NCI-H2029 (cell line): ENCODE measurements at regions not wholly inside any gene's neighbourhood (a gene's known extent, or its start where the extent isn't known, plus 50 kb on each side); places are given as distances from the start of the nearest gene placed in this dataset.
"Not testable (repeated sequence)": the region's sequence is repeated elsewhere in the genome, so short reads cannot be mapped to it uniquely, and the experiment has no call there.

ENCODE experiments used
- DNase-seq: peaks from one replicate; lab custom pipeline; 2025; lab: John Stamatoyannopoulos, UW

DNA sequence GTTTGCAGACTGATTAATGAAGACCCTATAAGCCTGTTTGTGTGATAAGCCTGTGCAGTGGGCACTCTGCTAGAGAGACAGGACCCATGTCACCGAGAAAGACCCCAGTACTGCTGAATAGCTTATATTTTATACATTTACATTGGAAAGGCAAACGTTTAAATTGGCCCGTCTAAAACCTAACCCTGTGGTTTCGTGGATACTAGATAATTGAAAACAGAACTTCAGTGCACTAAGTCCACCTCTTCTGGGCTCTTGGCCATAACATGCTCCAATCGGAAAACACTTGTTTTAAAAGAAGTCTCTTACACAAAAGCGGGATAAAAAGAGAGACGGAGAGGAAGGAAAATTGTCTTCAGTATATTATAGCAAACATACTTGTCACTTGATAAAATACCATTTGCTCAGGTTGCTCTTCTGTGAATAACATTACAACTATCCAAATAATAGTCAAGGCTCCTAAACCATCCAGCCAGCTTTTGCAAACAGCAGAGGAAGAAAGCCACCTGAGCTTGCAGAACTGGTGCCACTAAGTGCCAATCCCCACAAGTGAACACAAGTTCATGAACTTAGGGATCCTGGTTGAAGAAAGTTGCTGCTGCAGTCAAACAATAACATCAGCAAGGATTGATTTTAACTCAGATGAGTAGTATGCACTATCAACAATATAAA lies 218.4 kb upstream of the FN1 start:
- no peak for DNase-seq

DNA sequence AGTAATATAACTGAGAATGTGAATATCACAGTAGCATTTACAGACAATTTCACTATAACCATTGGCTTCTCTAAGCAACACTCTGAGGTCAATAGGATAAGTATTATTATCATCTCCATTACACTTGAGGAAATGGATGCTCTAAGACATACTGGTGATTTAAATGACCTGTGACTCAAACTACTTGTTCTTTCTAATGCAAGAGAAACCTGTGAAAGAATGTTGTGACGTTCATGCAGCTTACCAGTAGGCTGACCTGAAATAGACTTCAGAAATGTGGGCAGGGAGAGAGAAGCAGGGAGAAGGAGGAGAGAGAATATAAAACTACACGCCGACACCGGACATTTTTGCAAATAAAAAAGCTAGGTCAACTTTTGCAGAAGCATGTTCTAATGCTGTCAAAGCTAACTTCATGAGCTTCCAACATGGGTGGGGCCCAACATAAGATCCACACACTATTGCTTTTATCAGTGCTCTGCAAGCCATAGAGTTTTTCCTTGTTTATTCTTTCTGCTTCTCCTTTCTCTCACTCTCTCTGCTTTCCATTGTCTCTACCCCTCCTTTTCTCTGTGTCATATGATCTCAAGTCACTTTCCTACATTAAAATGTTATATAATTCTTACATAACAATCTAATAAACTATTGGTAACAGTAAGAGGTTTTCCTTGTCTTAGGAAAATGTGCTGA lies 217.6 kb upstream of the FN1 start:
- DNase-seq: no peak

DNA sequence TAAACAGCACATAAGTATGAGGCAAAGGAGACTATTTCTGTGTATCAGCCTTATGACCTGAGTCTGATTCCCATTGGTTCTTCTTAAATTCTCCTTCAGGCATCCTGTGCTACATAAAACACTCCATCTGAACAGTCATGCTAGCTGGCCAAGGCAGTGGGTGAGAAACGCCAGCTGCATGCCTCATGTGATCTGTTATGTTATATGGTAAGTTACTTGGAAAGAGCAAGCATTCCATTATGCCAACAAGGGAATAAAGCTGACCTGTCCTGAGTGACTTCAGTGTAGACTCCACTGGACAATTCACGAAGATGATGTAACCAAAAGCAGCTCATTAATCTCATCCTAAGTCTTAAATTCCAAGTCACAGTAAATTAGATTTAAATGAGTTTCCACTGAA lies 216.5 kb upstream of the FN1 start:
- DNase-seq: no peak

DNA sequence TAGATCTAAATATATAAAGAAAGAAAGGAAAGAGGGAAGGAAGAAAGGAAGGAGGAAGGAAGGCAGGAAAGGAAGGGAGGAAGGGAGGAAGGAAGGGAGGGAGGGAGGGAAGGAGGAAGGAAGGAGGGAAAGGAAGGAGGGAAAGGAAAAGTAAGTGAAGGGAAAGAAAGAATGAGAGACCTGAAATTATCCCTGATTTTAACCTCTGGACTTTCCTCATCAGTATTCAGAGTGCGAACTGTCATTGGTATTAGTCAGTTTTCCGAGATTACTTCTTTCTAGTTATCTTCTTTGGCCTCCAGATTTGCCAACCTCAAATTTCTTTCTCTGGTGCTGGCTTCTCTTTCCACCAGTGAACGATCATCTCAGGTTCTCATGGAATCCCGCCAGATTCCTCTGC lies 215.5 kb upstream of the FN1 start:
- no peak for DNase-seq

DNA sequence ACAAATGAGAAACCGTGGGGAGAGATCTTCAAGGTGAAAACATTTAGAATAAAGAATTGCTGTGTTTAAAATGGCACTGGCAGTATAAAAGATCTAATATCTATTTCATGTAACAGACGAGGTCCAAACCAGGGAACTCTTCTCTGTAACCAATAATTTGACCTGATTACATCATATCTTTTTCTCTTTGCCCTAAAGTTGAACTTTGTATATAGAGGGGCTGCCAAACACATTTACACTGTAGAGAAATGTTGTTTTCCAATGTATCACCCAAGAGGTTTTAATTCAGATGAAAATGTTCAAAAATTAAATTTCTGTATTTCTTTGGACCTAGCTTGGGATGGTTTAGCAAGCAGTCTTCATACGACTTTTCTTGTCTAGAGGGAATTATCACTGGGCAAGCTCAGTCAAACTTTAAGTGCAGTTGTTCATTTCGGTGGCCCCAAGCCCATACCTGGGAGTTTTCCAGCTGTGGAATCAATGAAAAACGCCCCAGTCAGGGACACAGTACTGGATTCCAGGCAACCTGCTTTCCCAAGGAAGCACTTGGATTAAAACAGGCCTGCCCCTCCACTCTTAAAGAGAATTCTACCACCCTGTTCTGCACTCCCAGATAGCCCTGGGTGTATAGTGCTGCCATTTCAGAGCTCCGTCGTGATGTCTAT lies 208.5 kb upstream of the FN1 start:
- no peak for DNase-seq

DNA sequence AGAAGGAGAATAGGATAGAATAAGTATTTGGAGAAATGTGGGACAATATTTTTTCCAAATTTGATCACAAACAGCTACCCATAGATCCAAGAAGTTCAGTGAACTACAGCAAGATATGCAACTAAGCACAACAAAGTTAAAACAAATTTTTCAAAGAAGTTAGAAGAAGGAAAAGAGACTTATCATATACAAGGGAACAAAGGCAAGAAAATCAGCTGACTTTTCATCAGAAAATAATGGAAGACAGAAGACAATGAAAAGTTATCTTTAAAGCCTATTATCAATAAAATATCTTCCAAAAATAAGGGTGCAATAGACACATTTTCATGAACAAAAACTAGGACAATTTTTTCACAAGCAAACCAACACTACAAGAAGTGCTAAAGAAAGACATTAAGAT lies 202.8 kb upstream of the FN1 start:
- DNase-seq: no peak

DNA sequence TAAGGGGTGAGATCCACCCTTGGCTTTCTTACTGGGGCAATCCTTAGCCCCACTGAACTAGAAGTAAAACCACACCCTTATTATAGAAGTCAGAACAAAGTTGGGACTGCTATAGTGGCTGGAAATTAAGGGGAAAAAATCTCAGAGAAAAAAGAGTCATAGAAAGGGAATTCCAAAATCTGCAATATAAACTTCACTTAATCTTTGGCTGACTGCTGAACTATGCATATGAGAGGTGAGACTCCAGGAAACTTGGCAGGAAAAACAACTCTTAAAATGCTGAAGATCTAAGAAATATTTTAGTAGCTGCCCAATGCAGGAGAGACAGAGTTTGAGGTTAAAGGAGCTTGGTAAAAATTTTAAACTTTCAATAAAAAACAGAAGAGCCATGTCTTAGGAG lies 201.8 kb upstream of the FN1 start:
- DNase-seq: no peak

DNA sequence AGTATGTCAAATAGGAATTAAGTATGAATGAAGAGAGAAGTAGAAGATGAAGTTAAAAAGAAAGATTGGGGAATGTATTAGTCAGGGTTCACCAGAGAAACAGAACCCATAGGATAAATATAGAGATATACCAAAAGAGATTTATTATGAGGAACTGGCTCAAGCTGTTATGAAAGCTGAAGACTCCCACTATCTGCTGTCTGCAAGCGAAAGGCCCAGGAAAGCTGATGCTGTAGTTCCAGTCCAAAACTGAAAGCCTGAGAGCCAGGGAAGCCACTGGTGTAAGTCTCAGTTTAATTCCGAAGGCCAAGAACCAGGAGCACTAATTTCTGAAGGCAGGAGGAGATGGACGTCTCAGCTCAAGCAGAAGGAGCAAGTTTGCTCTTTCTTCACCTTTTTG lies 200.9 kb upstream of the FN1 start:
- DNase-seq: no peak

DNA sequence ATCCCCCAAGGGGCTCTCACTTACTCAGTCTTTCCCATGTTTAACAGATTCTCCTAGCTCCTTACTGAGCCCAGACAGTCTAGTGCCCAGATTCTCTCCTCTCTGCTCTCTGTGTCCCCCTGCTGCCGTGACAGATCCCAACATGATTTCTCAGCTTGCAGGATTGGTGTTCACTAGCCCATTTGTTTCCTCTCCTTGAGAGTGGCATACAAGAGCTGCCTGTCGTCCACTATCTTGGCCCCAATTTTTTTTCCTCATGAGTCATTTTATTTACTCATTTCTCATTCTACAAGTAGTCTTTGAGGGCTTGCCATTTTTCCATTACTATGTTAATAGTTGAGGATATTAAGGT lies 199.9 kb upstream of the FN1 start:
- DNase-seq: no peak

DNA sequence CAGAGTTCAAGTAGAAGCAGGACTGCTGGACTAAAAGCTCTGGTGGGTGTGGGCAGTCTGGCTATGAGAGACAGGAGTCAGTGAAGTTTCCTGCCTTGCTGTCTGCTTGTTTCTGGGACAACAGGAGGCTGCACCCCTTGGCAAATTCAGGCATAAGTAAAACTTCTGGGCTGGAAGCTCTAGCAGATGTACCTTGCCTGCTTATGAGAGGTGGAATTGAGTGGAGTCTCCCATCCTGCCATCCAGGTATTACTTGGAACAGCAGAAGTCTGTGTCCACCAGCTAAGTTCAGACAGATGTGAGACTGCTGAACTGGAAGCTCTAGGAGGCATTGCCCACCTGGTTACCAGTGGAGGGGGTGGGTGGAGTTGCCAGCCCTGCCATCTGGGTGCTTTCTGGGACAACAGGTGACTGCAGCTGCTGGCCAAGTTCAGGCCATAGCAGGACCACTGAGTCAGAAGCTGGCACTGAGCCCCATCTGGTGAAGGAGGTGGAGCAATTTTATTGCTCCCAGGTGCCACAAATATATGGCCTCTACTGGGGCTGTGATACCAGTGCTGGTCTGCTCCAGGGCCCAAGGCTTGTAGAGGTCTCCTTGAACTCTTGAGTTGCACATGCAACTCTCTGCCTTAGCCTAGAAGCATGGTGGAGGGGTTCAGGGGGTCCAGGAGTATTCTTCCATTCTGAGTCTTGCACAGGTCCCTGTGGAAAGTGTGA lies 199.4 kb upstream of the FN1 start:
- no peak for DNase-seq

DNA sequence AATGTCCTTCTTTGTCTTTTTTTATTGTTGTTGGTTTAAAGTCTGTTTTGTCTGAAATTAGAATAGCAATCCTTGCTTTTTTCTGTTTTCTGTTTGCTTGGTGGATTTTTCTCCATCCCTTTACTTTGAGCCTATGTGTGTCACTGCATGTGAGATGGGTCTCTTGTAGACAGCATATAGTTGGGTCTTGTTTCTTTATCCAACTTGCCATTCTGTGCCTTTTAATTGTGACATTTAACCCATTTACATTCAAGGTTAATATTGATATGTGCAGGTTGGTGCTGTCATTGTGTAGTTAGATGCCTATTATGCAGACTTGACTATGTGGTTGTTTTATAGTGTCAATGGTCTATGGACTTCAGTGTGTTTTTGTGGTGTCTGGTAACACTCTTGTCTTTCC lies 197.5 kb upstream of the FN1 start:
- DNase-seq: no peak

DNA sequence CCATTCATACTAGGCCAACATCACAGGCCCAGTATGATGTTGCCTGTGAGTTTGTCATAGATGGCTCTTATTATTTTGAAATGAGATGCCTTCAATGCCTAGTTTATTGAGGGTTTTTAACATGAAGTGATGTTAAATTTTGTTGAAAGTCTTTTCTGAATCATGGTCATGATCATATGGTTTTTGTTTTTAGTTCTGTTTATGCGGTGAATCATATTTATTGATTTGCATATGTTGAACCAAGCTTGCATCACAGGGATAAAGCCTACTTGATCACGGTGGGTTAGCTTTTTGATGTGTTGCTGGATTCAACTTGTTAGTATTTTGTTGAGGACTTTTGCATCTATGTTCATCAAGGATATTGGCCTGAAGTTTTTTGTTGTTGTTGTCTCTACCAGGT lies 195.8 kb upstream of the FN1 start:
- DNase-seq: no peak

DNA sequence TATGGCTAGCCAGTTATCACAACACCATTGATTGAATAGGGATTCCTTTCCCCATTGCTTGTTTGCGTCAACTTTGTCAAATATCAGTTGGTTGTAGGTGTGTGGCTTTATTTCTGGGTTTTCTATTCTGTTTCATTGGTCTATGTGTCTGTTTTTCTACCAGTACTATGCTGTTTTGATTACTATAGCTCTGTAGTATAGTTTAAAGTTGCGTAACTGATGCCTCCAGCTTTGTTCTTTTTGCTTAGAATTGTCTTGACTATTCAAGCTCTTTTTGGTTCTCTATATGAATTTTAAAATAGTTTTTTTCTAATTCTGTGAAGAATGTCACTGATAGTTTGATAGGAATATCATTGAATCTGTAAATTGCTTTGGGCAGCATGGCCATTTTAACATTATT lies 194.9 kb upstream of the FN1 start:
- not testable (repeated sequence) for DNase-seq

DNA sequence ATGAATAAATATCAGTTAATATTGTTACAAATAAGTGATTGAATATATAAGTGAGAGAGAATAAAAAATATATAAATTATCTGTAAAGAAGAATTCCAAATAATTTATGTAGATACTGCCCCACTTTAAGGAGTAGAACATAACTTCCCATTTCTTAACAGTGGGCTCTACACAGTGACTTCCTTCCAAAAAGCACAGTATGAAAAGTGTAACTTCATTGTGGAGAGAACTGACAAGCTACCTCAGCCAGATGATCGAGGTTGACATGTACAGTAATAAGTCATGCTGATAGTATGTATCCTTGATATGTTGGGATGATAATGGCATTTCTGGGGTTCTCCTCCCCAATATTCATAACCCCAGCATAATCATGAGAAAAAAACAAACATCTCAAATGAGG lies 191.9 kb upstream of the FN1 start:
- no peak for DNase-seq

DNA sequence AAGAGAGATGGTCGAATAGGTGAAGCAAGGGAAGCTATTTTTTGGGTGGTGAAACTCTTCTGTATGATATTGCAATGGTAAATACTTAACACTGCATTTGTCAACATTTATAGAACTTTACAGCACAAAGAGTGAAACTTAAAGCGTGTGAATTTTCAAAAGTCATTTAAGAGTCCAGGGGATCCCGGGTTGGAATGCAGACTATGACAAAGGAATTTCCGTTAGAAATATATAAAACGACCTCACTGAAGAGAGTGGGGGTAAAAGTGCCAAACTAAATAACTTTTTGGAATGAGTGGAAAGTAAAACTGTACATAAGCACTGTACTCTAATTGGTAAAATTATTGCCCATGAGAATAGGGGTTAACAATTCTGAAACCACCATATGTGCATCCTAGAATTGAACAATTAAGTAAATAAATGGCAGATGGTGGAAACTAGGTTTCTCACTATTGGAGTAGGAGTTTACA lies 191.0 kb upstream of the FN1 start:
- DNase-seq: no peak

DNA sequence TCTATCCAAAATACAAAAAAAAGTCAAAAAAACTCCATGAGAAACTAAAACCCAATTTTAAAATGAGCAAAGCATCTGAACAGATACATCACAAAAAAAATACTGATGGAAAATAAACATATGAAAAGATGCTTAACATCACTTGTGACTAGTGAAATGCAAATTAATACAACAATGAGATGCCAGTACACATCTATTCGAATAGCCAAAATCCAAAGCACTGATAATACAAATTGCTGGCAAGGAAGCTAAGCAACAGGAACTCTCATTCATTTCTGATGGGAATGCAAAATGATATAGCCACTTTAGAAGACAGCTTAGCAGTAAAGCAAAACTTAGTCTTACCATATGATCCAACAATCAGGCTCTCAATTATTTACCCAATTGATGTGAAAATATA lies 190.2 kb upstream of the FN1 start:
- DNase-seq: no peak

DNA sequence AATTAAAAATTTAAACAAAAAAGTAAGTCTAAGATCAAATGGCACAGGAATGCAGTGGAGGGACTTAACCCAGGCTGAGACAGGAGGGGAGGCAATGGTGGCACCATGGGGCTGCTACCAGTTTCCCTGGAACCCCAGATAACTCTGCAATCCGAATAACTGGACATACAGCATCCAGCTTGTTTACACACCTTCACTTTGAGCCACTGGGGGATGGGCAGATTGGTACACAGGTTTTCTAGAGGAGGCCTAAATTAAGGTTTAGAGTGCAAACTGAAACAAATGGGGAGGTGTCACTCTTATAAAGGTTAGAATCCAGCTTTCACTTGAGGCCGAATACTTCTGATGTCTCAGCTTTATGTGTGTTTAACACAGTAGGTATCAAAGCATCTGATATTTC lies 189.3 kb upstream of the FN1 start:
- DNase-seq: no peak

DNA sequence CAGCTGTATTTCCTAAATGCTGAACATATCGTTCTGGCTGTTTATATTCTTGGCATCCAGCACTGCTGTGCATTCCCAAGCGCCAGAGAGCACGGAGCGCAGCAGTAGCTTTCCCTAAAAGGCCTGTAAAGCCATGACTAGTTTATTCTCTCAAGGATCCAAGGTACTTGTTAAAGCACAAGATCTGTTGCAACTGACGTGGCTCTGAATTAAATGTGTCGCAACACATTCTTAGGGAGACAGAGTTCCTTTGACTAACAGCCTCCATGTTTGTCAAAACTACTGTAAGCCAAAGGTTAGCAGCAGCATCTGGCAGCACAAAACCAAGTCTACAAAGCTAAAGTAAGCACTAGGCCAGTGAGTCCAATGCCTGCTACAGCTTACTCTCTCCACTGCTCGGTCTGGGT lies 188.6 kb upstream of the FN1 start:
- DNase-seq: no peak

DNA sequence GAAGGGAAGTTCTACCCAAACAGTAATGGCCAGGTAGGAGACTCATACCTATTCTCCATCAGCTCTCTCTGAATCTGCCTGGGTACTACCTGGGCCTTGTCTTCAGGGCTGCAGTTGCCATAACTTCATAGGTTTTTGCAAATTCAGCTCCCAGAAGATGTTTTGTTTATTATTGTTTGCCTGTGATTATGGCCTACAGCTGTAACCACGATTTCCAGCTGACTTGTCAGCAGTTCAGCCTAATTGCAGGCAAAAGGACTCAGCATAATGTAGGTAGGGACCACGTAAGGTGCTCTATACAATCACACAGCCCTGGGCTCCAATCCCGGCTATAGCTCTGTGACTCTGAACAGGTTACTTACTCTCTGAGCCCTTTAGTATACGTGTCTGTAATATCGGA lies 187.0 kb upstream of the FN1 start:
- no peak for DNase-seq

DNA sequence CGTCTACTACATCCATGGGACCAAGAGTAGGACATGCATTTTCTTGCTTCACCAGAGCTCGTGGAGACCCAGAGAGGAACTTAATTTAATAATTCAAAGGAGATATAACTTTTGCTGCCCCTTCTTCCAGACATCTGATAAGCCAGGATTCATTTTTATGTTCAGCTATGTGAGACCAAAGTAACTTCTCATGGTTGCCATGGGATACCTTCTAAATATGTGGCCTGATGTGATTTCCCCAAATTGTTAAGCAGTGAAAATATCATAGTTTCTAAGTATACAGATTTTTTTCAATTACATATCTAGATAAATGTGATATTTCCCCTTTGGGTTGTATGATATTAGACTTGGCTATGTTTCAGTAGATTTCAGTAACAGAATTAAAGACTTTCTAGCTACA lies 185.5 kb upstream of the FN1 start:
- no peak for DNase-seq

DNA sequence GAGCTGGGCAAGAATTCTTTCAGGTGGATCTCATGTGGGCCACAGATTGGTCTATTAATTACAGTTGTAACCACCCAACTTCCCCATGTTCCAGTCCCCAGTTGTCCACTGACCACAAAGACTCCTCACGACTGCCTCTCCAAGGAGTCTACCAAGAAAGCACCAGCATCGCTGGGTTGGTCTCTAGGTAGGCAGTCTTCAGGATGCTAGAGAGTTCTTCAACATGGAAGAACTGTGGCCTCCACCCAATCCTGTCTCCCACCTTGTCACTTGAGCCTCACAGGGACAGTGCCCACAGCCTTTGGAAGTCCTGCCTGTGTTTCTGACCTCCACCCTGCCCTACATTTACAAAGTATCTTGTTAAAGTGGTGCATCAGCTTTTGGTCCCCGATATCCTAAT lies 184.7 kb upstream of the FN1 start:
- DNase-seq: no peak

DNA sequence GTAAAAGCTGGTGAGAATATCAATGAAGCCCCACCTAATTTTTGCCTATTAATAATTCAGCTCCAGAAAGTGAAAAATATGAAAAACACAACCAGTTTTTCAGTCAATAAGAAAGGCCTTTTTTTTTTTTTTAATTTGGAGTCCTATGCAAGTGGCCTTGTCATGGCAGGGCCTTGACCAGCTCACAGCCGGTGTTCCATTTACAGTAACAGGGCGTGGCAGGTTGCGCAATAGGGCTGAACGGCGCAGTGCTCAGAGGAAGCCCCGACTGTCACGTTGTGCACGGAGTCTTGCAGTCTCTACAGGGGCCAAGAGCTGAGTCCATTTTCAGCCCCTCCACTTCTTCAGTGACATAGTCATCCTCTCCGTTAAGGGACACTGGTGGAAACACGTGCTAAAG lies 184.1 kb upstream of the FN1 start:
- peak; percentile 30 for DNase-seq
